SK-N-MC (cell line): ENCODE measurements at regions not wholly inside any gene's neighbourhood (a gene's known extent, or its start where the extent isn't known, plus 50 kb on each side); places are given as distances from the start of the nearest gene placed in this dataset.

ENCODE experiments used
- EZH2 ChIP-seq: fragments of 200-600 bp; sonication (generic); IDR thresholded peaks from one replicate; pipeline ENCODE4 v1.6.1; 2017; ENCODE audit warnings: antibody characterized with exemption
- POLR2AphosphoS5 ChIP-seq: IDR thresholded peaks from 2 replicates; pipeline ENCODE4 v1.6.1; 2012; ENCODE audit warnings: mild to moderate bottlenecking, low read depth, low read length, borderline replicate concordance

- TF ChIP-seq POLR2AphosphoS5: no peak
- TF ChIP-seq EZH2: no peak
Observed at GRCh38 chr5:82525626-82526025, 247.5 kb upstream of the RPS23 start.
